GM11168 (cell line): ENCODE measurements at regions not wholly inside any gene's neighbourhood (a gene's known extent, or its start where the extent isn't known, plus 50 kb on each side); places are given as distances from the start of the nearest gene placed in this dataset.
"Not testable (repeated sequence)": the region's sequence is repeated elsewhere in the genome, so short reads cannot be mapped to it uniquely, and the experiment has no call there.

Experiments
- in situ Hi-C: fragments of 300-500 bp; cut with MboI; formaldehyde crosslinking; loops from one replicate; pipeline ENCODE4 v1.12.0; 2022; ENCODE audit warnings: low sequenced_read_pairs; ENCODE audit not compliant: unreplicated experiment

GRCh38 chr15:35215093-35215492, 130.0 kb upstream of the NANOGP8 start:
- in situ Hi-C loops: no loop called here

DNA sequence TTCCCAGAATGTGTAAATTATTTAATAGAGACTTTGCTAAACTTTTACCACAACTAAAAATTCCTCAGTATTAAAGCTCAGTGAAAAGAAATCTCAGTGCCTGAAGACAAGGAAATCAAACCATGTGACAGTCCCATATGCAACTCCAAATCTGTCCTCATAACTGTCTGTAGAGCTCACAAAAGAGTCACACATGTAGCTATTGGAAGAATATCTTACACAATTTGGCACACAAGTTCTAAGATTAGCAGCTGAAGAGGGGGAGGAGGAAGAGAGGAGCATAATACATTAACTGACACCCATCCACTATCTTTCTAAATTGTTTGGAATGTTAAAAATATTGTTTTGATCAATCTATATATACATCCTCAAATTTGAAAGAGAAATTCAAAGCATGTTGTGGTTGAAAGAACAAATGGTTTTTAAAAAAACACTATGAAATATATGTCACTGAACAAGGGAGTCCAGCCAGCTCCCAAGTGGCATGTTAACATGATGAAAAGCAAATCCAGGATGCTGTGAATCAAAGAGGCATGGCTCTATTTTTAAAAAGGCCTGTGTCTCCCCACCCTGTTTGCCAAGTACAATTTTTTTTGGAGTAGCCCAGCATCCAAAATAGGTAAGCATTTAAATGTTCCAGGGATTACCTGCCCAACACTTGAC, 126.3 kb upstream of the NANOGP8 start:
- in situ Hi-C loops: no loop called here

DNA sequence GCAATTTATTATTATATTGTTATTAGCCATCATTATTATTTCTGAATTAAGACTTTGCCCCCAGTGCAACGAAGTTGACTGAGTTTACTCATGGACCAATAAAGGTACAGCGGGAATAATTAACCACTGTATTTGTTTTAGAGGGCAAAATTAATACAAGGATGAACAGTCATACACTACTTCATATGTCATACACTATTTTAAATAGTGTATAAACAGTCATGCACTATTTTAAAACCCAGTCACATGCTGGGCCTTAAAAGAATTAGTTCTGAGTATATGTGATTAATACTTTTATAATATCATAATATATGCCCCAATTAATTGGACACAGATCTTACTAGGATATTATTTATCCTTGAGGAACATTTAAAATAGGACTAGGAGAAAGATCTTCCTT, 125.3 kb upstream of the NANOGP8 start:
- in situ Hi-C loops: no loop called here

DNA sequence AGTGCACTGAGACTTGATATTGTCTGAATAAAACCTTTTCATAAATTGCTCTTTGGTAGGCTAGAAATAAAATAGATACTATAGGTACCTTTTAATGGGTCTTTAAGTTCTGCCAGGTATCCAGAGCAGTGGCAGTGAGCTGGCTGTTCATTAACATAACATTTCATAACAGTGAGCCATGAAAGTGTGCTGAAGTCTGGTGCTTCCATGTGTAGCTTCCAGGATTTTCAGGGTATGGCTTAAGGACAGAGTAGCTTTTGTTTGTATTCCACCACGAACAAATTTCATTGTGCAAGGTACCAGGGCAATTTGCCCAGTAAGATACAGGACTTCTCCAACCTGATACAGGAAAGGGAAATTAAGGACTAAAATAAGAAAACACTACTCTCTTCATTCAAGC, 124.7 kb upstream of the NANOGP8 start:
- in situ Hi-C loops: no loop called here

DNA sequence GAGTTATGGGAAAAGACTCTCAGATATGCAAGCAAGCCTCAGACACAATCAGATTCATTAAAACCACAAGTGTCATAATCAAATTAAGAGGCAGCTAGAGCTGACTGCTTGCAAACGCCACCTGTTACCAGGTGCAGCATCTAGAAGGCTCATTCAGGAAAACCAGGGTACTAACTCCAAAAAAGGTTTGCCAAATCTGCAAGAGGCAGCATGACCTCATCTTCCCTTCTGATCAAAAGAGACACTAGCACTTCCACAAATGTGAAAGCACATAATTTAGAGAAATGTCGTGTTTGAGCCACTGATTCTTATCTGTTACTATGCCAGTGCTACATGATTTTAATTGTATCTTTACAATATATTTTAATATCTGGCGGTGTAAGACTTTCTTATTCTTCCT, 123.3 kb upstream of the NANOGP8 start:
- in situ Hi-C loops: no loop called here

DNA sequence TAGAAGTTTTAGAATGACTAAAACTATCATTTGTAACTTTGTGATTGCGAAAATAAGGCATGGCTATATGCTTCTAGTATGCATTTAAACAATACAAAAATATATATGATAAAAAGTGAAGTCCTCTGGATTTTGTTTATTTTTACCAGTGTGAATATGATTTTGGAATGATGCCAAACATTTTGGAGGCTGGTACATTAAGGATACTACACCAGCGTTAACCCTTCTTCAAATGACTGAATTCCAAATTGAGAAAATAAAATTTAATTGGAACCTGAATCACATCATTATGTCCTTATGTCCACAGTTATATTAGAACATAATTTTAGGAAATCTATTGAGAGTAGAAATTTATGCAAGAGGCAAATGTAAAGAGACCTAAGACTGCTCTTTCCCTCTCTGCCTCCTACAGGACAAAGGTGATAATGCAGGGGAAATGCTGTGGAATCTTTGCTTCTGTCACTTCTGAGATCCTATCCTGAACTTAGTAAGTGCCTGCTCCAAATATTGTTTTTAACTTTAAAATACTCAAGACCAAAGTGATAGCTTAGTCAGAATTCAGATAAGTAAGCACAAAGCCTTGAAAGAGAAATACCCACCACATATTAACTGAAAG, 121.1 kb upstream of the NANOGP8 start:
- in situ Hi-C loops: no loop called here

- in situ Hi-C loops: no loop called here
Measured at GRCh38 chr15:35198197-35198596, 113.1 kb upstream of the NANOGP8 start.

DNA sequence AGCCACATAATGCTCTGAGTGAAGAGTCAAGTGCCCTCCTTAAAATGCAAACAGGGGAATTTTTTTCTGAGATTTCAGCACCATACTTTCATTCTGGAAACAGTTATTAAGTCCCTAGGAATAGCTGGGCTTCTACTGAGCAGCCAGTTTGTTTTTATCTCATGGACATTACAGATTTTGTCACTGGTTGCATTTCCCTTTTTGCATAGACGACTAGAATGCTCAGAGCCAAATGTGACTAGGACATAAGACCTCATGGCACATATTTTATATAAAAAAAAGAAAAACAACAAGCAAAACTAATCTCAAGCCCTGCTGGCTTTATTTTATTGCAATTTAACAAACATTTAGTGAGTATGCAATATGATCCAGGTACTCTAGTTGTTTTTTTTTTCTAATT, 112.7 kb upstream of the NANOGP8 start:
- in situ Hi-C loops: no loop called here

GRCh38 chr15:35197306-35197705, 112.2 kb upstream of the NANOGP8 start:
- in situ Hi-C loops: no loop called here

GRCh38 chr15:35196273-35196672, 111.2 kb upstream of the NANOGP8 start:
- in situ Hi-C loops: no loop called here

DNA sequence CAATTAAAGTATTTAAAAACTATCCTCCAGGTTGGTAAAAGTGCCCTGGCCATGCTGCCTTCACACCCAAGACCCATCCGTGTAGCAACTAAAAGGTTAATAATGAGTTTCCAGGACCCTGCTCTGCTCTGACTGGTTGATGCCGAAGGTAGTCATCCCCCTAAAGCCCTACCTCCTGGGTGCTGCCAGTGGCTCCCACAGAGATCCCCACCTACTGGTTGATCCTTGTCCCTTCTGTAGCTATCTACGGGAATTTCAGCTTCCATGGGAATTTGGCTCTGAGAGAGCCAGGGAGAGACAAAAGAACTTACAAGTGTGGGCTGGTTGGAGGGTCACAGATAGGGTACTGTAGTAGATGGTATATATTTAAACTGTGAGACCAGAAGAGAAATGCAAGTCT, 110.6 kb upstream of the NANOGP8 start:
- in situ Hi-C loops: no loop called here

- in situ Hi-C loops: no loop called here
Measured at GRCh38 chr15:35195031-35195430, 109.9 kb upstream of the NANOGP8 start.

DNA sequence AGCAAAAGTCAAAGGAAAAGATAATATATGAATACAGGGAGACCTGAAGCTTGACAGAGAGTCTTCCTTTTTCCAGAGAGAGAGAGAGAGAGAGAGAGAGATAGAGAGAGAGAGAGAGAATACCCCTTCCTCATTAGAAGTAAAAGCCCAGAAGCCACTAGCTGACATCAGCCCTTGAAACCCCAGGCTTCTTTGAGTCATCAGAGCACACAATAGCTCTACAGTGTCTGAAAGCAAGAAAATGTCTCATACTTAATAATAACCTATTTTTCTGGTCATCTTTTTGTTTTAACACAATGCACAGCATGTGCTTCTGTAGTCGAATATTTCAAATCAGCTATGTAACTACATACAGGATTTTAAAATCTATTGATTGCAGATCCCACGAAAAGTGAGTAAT, 109.2 kb upstream of the NANOGP8 start:
- in situ Hi-C loops: no loop called here

GRCh38 chr15:35191783-35192182, 106.7 kb upstream of the NANOGP8 start:
- in situ Hi-C loops: no loop called here

- in situ Hi-C loops: no loop called here
Measured at GRCh38 chr15:35186346-35186745, 101.3 kb upstream of the NANOGP8 start.

DNA sequence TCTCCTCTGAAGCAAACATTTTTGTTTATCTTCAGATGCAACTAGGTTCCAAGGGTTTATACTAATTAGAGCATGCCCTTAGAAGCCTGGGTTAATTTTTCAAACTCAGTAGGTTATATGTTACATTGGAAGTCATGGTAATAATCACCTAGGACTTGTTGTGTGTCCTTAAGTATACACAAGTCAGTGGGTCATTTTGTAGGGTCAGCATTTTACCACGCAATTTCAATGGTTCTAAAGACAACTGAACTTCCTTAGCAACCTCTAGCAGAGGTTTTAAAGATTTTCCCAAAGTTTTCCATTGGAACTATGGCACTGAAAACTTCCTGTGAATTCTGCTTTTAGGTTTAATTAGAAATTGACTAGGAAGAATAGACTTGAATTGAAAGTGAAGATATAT, 99.6 kb upstream of the NANOGP8 start:
- in situ Hi-C loops: no loop called here

DNA sequence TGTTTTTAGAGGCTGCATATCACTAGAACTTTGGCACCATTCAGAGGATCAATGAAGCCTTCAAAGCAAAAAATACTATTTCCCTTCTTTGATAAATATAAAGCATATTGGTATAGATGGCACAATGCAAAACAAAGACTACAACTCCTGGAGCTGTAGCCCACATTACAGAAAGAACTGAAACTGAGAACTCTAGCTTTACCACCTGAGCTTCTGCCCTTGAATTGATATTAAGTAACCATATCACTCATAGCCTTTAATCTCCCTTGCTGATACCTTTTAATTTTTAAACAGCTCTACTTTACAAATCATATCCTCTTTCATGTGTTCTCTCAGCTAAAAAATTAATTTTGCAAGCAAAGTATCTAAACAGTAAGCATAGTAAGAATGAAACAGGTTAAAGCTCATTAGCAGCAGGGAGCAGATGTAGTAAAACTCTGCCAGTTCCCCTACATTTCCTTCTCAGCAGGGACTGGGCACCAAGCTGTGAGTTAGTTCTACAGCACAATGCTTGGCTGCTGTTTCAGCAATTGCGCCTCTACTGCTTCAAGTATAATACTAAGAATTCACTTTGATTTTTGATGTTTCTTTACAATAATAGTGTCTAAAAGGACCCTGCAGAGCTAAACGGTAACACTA, 97.9 kb upstream of the NANOGP8 start:
- in situ Hi-C loops: no loop called here

DNA sequence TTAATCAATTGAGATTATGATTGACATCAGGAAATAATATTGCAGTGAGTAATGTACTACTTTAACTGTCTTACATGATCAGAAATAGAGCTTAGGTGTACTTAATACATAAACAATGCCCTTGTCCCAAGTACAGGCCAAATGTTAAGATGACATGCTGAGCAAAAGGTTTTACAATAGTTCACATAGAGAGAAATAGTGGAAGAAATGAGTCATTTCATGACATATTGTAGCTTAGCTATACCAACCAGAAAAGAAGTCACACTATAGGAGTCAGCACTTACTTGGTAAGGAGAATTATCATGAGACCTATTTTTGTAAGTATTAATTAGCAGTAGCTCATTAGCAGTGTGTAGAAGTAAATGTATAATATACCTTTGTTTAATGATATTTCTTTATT, 96.4 kb upstream of the NANOGP8 start:
- in situ Hi-C loops: no loop called here

GRCh38 chr15:35179739-35180138, 94.6 kb upstream of the NANOGP8 start:
- in situ Hi-C loops: no loop called here

- in situ Hi-C loops: not testable (repeated sequence)
Measured at GRCh38 chr15:35178186-35178585, 93.1 kb upstream of the NANOGP8 start.

DNA sequence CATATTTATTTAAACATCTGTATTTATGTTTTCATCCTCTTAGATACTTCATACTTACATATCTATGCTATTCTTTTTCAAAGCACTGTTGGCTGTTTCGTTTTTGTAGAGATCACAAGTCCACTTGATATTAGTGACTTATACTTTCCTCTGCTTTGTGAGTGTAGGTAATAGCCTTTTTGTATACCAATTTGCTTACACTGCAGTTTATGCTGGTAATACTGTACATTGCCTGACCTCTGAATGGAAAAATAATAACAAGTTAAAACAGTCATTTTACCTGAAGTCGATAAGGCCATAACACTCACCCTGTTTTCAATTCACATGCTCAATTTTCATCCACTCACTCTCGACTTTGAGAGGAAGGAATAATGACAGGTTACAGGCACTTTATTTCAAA, 89.9 kb upstream of the NANOGP8 start:
- in situ Hi-C loops: no loop called here
